ENCODE measurements at regions not wholly inside any gene's neighbourhood (a gene's known extent, or its start where the extent isn't known, plus 50 kb on each side); places are given as distances from the start of the nearest gene placed in this dataset.

DNA sequence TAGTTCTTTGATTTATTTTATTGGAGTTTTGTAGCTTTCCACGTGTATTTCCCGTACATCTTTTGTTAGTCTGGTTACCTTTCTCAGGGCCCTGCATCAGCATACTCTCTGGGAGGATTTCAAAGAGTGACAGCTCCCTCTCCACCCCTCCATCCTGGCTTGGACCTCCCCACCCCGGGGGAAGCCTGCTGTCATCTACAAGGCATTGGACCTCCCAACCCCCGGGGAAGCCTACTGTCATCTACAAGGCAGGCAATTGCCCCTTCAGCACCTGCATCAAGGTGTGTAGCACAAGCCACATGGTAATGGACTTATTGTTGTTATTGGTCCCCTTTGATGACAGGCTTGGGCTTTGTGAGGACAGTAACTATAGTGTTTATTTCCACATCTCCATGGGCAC lies 390.1 kb downstream of the TCERG1L start:
- intact Hi-C loops (cut with DNase I) = no loop called here
- H3K36me3 ChIP-seq (ENCODE audit: control insufficient read depth in 2 of 3, insufficient read depth in 3 of 3, low read length in 3 of 3) = no peaks in the 10 kb centered on the region
- no peak for TF ChIP-seq CTCF (IDR thresholded peaks at IDR 0.05; ENCODE audit: borderline replicate concordance, extremely low read depth, insufficient read depth)
- peaks cover 0 to 5% (median 2%) of the 10 kb centered on the region in 3 donors for H3K9me3 ChIP-seq (ENCODE audit: control insufficient read depth in 2 of 3, insufficient read depth in 1 of 3, low read length in 3 of 3)
- no peak overlapping the region for H3K27ac ChIP-seq (ENCODE audit: low read depth in 2 of 2, low read length in 2 of 2)
- H3K9ac ChIP-seq (ENCODE audit: low read length in 3 of 3) = no peak overlapping the region
- DNase-seq (no peak), FAIRE-seq (no peak)
- no peaks in the 10 kb centered on the region for H3K4me1 ChIP-seq (ENCODE audit: control insufficient read depth in 2 of 3, insufficient read depth in 2 of 3, low read depth in 1 of 3, low read length in 3 of 3)
- no peak overlapping the region for H3K4me3 ChIP-seq (ENCODE audit: low read length in 3 of 3)
- H3K27me3 ChIP-seq (ENCODE audit: control insufficient read depth, insufficient read depth, low read length) = no peaks in the 10 kb centered on the region

- H3K4me3 ChIP-seq (ENCODE audit: low read length in 3 of 3) = no peak overlapping the region
- TF ChIP-seq CTCF (IDR thresholded peaks at IDR 0.05; ENCODE audit: borderline replicate concordance, extremely low read depth, insufficient read depth) = no peak
- no peak overlapping the region for H3K27ac ChIP-seq (ENCODE audit: low read depth in 2 of 2, low read length in 2 of 2)
- peaks cover 0 to 5% (median under 1%) of the 10 kb centered on the region in 3 donors for H3K9me3 ChIP-seq (ENCODE audit: control insufficient read depth in 2 of 3, insufficient read depth in 1 of 3, low read length in 3 of 3)
- no peaks in the 10 kb centered on the region for H3K4me1 ChIP-seq (ENCODE audit: control insufficient read depth in 2 of 3, insufficient read depth in 2 of 3, low read depth in 1 of 3, low read length in 3 of 3)
- FAIRE-seq (no peak), DNase-seq (no peak)
- H3K36me3 ChIP-seq (ENCODE audit: control insufficient read depth in 2 of 3, insufficient read depth in 3 of 3, low read length in 3 of 3) = no peaks in the 10 kb centered on the region
- intact Hi-C loops (cut with DNase I) = no loop called here
- no peak overlapping the region for H3K9ac ChIP-seq (ENCODE audit: low read length in 3 of 3)
- H3K27me3 ChIP-seq (ENCODE audit: control insufficient read depth, insufficient read depth, low read length) = no peaks in the 10 kb centered on the region
Measured at GRCh38 chr10:130921911-130922440, 389.5 kb downstream of the TCERG1L start.

- H3K4me1 ChIP-seq (ENCODE audit: control insufficient read depth in 2 of 3, insufficient read depth in 2 of 3, low read depth in 1 of 3, low read length in 3 of 3) = no peaks in the 10 kb centered on the region
- FAIRE-seq = no peak
- intact Hi-C loops (cut with DNase I) = no loop called here
- no peak for TF ChIP-seq CTCF (IDR thresholded peaks at IDR 0.05; ENCODE audit: borderline replicate concordance, extremely low read depth, insufficient read depth)
- H3K9me3 ChIP-seq (ENCODE audit: control insufficient read depth in 2 of 3, insufficient read depth in 1 of 3, low read length in 3 of 3) = peaks cover 0 to 5% (median 0%) of the 10 kb centered on the region in 3 donors
- no peak overlapping the region for H3K9ac ChIP-seq (ENCODE audit: low read length in 3 of 3)
- H3K27me3 ChIP-seq (ENCODE audit: control insufficient read depth, insufficient read depth, low read length) = no peaks in the 10 kb centered on the region
- no peak for DNase-seq
- no peak overlapping the region for H3K27ac ChIP-seq (ENCODE audit: low read depth in 2 of 2, low read length in 2 of 2)
- no peaks in the 10 kb centered on the region for H3K36me3 ChIP-seq (ENCODE audit: control insufficient read depth in 2 of 3, insufficient read depth in 3 of 3, low read length in 3 of 3)
- H3K4me3 ChIP-seq (ENCODE audit: low read length in 3 of 3) = no peak overlapping the region
Measured at GRCh38 chr10:130923596-130923995, 387.9 kb downstream of the TCERG1L start.
